NCI-H1930 (cell line): ENCODE measurements at regions not wholly inside any gene's neighbourhood (a gene's known extent, or its start where the extent isn't known, plus 50 kb on each side); places are given as distances from the start of the nearest gene placed in this dataset.
"Not testable (repeated sequence)": the region's sequence is repeated elsewhere in the genome, so short reads cannot be mapped to it uniquely, and the experiment has no call there.

Experiments used
- DNase-seq, 2 experiments: peaks; one replicate each; lab custom pipeline; 2025; lab: John Stamatoyannopoulos, UW

DNA sequence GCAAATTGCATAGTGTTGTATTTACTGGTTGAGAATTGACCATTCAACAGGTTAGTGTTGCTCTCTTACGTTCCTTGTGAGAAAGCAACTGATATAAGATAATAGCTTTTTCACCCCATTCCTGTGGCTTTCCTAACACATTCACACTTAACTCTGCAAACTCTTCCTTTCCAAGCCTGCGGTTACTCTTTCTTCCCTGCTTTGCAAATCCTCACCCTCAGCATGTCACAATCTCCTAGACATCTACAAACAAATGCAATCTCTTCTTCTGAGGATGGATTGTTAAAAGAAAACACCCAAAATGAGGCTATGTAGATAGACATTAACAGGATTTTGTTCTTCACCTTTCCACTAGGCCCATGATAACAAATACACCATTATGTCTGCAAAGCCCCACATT, 771.7 kb upstream of the PCDH7 start:
- no peak for DNase-seq

DNA sequence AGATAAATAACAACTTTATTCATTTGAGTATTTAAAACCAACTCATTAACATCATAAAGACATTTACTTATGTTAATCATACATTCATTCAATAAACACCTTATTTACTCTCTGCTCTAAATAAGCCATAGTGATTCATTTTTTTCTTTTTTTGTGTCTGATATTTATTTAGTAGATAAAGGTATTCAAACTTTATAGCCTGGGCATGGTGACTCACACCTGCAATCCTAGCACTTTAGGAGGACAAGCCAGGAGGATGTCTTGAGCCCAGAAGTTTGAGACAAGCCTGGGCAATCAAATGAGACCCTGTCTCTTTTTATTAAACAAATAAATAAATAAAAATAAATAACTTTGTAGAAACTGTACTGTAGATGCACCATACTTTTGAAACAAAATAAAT, 771.3 kb upstream of the PCDH7 start:
- no peak for DNase-seq

DNA sequence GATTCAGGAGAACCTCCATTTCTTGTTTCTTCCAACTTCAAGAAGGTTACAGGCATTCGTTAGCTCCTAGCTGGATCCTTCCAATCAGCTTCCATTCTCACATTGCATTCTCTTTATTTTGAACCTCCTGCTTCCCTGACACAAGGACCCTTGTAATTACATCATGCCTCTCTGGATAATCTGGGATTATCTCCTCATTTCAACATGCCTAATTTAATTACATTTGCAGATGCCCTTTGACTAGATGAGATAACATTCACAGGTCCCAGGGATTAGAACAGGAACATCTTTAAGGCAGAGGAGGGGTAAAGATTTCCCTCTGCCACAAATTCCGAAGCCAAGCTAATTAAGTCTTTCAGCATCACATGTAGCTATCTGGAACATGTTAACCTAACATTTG, 753.8 kb upstream of the PCDH7 start:
- no peak for DNase-seq

DNA sequence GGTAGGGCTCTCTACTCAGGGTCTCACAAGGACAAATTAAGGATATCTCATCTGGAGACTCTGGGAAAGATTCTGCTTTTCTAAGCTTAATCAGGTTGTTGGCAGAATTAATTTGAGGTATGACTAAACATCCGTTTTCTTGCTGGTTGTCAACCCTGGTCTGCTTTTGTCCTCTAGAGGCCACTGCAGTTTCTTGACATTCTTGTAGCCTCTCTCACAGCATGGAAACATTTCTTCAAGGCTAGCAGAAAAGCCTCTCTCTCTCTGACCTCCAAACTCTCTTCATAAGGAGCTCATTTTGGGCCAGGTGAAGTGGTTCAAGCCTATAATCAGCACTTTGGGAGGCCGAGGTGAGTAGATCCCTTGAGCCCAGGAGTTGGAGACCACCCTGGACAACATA, 749.5 kb upstream of the PCDH7 start:
- no peak for DNase-seq

DNA sequence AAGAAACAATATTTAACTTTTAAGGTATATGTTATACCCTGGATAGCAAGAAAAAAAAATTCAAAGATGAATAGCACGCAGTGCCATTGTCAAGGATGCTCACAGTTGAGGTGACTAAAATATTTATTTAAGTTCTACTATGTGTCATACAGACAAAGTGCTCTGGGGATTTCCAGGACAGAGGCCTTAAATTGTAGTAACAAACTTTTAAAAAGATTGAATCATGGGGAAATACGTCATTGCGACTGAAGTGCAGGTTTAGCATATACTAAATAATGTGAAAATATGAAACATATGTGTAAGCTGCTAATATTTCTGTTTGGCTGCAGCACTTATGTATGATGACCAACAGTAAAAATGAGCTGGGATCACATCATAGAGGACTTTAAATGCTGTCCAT, 748.0 kb upstream of the PCDH7 start:
- DNase-seq, result no peak

DNA sequence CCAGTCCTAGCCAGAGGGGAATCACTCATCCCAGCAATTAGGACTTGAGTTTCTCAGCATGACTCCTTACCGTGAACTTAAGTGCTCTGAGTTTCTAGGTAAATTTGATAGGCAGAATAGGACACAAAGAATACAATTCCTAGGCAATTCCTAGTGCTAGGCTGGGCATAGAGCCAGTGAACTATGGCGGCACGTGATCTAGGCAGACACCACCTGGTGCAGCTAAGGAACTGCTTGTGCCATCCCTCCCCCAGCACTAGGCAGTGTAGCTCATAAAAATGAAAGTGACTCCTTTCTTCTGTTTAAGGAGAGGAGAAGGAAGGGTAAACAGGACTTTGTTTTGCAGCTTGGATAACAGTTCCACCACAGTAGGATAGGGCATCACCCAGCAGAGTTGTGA, 736.3 kb upstream of the PCDH7 start:
- no peak for DNase-seq

DNA sequence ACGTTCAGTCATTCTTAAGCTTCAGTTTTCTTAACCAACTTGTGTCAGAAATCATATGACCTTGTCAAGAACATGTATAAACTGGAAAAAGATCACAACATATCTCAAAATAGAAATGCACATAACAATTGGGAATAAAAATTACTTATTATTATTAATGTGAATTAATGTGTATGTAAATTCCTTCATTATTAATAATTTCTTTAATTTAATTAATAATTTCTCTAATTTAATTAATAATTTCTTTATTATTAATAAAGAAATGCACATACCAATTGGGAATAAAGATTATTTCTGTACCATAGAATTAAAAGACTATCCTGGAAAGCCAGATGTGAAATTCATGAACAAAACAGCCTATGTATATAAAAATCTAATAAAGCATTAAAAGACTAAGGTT, 718.5 kb upstream of the PCDH7 start:
- DNase-seq, result no peak

DNA sequence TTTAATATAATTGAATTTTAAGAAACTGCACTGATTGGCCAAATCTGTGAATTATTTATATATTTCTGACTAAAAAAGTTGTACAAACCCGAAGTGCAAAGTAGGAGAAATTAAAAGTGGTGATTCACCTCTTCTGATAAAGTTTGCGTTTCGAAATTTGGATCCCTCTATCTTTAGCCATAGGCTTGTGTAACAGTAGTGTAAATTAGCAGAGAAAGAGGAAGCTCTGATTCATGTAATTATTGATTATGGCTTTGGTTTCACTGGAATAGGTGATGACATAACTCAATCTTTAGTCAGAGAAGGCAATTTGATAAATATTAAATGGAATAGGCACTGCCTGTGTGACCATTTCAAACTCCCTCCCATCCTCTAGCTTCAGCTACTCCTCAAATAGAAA, 717.8 kb upstream of the PCDH7 start:
- no peak for DNase-seq

DNA sequence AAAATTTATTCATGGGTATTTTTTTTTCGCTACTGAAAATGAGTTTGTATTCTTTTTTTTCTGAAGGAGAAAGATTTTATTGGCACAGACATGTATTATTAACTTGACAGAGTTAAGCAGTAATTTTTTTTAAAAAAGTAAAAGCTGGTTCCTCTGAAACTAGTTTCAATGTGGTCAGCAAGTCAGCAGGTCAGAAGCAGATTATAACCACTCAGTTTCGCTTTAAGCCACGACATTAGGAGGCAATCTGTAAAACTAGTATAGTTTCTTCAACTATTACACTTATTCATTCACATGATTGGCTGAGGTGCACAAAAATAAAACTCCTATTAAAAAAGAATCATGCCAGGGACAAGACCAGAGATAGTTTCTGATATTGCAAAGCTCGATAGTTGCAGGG, 714.2 kb upstream of the PCDH7 start:
- DNase-seq, result no peak

DNA sequence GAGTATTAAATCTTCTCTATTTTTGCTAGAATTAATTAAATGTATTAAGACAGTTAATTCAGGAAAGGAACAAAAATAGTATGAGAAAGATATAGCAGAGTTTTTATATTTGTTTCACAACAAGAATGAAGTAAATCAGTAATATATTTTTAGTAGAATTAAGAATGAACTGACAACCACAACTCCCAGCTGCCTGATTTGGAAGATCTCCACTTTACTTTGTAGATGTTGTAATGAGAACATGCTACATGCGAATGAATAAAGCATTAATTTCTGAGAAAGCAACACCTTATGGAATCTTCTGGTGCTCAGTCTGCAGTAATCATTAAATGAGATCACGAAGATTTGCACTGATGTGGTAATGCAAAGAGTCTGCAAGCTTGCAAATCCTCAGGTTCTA, 695.6 kb upstream of the PCDH7 start:
- DNase-seq, result no peak

GRCh38 chr4:30028826-30029225, 691.3 kb upstream of the PCDH7 start:
- DNase-seq, result no peak

GRCh38 chr4:30056016-30056766, 664.0 kb upstream of the PCDH7 start:
- no peak for DNase-seq

DNA sequence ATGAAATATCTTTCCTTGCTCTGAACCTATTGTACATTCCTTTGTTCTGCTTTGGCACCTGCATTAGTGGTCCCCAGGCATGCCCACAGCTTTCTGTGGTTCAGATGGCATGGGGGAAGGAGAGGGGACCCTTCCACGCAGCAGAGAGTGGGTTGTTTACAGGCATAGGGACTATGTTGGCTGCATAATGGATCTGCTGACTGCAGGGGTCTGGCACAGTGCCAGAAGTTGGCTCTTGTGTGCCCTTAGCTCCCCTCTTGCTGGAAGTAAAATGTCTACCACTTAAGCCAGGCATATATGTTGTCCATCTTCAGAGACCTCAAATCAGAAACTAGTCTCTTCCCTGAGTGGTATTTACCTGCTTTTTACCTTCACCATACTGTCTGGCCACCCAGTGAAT, 651.9 kb upstream of the PCDH7 start:
- no peak for DNase-seq

GRCh38 chr4:30073011-30073710, 647.0 kb upstream of the PCDH7 start:
- DNase-seq, result no peak

GRCh38 chr4:30092420-30093128, 627.6 kb upstream of the PCDH7 start:
- DNase-seq, result not testable (repeated sequence)

GRCh38 chr4:30094887-30095286, 625.3 kb upstream of the PCDH7 start:
- no peak for DNase-seq

DNA sequence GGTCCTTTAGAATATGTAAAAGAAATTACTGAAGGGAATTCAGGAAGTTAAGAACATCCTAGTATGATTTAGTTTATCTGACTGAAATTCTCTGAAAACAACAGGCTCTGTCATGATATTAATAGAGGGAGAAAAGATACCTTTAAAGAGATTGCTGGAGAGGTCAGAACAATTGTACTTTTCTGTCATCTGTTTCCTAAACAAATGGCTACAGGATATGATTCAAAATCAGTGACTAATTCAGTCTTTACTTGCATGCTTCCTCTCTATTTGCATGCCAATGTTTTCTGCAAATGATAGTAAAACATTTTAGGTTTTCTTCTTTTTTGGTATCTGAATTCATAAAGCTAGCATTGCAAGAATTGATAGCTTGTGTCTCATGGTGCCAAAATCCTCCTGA, 616.7 kb upstream of the PCDH7 start:
- no peak for DNase-seq

DNA sequence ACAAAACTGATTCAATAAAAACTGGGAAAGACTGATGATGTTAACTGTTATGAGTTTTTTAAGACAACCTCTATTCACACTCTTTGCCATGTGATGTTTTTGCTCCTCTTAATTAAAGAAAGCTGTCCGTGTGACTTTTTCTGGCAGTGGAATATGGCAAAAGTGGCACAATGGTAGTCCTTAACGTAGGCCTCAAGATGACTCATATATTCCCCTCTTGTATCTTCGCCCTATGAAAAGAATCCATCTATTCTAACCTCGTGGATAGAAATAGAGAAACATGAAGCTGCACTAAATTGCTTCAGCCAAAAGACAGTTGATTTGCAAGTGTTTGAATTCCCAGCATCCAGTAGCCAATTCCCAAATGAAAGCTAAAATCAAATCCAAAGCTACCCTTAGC, 603.8 kb upstream of the PCDH7 start:
- DNase-seq, result no peak

GRCh38 chr4:30117433-30117832, 602.7 kb upstream of the PCDH7 start:
- DNase-seq, result no peak

- no peak for DNase-seq
Observed at GRCh38 chr4:30122711-30123110, 597.5 kb upstream of the PCDH7 start.

- DNase-seq, result not testable (repeated sequence)
Observed at GRCh38 chr4:30124621-30125020, 595.5 kb upstream of the PCDH7 start.

- DNase-seq, result no peak
Observed at GRCh38 chr4:30125868-30126267, 594.3 kb upstream of the PCDH7 start.

- no peak for DNase-seq
Observed at GRCh38 chr4:30126351-30126750, 593.8 kb upstream of the PCDH7 start.
